HT1080 (cell line): ENCODE measurements at regions not wholly inside any gene's neighbourhood (a gene's known extent, or its start where the extent isn't known, plus 50 kb on each side); places are given as distances from the start of the nearest gene placed in this dataset.

ENCODE experiments used
- DNase-seq: peaks from one replicate; pipeline ENCODE4 v3.0.0-alpha.2; 2015; ENCODE audit warnings: low read depth

DNA sequence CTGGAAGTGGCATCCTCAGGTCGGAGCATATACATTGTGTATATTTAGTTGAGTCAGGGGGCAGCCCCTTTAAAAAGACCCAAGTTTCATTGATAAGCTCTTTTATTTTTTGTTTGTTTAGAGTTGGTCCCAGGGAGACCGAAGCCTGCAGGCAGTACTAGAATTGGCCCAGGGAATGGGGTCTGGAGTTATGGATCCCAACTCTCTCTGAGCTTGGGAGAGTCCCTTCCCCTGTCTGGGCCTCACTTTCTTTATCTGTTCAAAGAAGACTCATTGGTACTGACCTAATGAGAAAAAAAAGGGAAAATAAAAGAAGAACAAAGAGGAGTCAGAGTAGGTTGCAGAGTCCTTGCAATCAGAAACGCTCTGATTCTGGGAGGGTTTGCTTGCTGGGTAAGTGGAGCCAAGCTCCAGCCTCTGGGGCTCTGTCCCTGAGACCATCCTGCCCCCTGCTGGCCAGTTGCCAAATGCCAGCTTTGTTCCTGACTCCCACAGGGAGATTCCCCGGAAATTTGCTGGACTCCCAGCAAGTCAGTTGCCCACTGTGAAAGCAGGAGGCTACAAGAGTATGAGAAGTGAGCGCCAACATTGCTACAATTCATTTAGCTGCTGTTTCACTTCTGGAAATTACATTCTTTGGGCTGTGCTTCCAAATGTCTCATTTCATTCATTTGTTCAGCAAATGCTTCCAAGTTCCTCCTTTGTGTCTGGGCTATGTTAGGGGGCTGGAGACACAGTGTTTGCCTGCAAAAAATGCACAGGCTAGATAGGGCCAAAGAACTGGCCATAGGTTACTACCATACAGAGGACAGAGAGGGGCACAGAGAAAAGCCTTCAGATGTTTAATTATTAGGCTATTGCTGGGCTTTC lies 156.2 kb downstream of the MELK start:
- DNase-seq: peak; percentile 78

DNA sequence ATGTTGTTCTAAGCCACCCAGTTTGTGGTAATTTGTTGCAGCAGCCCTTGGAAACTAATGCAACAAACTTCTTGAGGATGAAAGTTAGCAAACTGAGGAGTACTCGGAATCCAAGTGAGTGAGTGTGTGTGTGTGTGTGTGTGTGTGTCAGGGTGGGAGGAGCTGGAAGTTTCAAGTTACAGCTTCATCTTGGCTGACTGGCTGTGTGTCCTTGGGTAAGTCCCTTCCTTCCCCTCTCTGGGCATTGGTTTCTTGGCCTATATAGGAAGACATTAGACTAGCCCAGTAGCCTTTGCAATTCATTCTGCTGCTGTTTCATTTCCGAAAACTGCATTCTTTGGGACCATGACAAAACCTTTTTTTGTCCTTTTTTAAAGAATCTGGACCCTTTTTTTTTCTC lies 157.2 kb downstream of the MELK start:
- DNase-seq: peak; percentile 26

DNA sequence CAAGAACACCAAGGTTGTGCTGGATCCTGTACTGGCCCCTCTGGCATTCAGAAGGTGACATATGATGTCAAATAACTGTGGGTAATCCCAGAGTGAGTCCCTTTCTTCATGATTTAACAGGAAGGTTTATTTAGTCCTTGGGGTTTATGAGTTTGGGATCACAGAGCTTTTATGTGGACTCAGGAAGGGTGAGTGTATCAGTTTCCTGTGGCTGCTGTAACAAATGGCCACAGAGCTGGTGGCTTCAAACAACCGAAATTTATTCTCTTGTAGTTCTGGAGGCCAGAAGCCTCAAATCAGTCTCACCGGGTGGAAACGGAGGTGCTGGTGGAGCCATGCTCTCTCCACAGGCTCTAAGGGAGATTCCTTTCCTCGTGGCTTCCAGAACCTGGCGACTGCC lies 157.7 kb downstream of the MELK start:
- DNase-seq: no peak

- DNase-seq: peak; percentile 20
Observed at GRCh38 chr9:36731068-36731956, 158.6 kb downstream of the MELK start.

- no peak for DNase-seq
Observed at GRCh38 chr9:36734737-36735136, 162.0 kb downstream of the MELK start.

- DNase-seq: no peak
Observed at GRCh38 chr9:36736648-36737047, 164.0 kb downstream of the MELK start.

GRCh38 chr9:36738318-36738976 lies 165.8 kb downstream of the MELK start:
- peak; percentile 81 for DNase-seq

- no peak for DNase-seq
Observed at GRCh38 chr9:36739373-36740116, 166.8 kb downstream of the MELK start.

DNA sequence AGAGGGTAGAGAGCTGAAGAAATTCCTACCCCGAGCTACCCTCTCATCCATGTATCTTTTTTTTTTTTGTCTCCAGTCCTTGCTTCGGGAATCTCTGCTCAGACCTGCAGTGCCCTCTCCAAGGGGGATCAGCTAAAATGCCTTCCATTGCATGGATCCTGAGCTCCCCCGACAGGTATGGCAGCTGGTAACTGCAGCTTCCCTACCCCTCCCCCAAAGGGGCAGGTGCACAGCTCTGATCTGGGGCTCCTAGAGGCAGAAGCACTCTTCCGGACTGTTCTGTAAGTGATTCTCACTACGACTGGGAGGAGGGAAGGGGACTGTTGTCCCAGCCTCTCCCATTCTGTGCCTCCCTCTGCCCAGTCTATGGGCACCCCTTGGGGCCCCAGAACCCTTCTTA lies 169.6 kb downstream of the MELK start:
- DNase-seq: no peak

- DNase-seq: no peak
Observed at GRCh38 chr9:36744678-36745077, 172.0 kb downstream of the MELK start.

- DNase-seq: no peak
Observed at GRCh38 chr9:36745977-36746376, 173.3 kb downstream of the MELK start.

DNA sequence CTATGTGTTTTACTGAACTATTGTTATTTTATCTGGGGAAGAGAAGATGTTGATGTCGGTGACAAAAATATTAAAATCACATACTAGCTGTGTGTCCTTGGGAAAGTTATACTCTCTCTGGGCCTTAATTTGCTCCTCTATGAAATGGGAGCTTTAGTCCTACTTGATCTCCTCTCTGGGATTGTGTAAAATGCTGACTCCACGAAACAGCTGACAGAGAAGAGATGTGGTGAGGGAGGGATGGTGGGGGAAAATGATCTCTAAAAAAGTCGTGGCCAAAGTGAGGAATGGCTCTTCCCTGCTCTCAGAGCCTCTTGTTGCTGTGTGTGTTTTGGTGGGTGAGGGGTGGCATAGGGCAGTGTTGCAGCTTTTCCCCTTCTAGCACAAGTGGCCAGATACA lies 173.7 kb downstream of the MELK start:
- DNase-seq: no peak

GRCh38 chr9:36748322-36748899 lies 175.7 kb downstream of the MELK start:
- peak; percentile 22 for DNase-seq

GRCh38 chr9:36749461-36749860 lies 176.8 kb downstream of the MELK start:
- no peak for DNase-seq

- DNase-seq: no peak
Observed at GRCh38 chr9:36750630-36751029, 177.9 kb downstream of the MELK start.

- no peak for DNase-seq
Observed at GRCh38 chr9:36755019-36755418, 182.3 kb downstream of the MELK start.

GRCh38 chr9:36759141-36759540 lies 186.4 kb downstream of the MELK start:
- DNase-seq: no peak

DNA sequence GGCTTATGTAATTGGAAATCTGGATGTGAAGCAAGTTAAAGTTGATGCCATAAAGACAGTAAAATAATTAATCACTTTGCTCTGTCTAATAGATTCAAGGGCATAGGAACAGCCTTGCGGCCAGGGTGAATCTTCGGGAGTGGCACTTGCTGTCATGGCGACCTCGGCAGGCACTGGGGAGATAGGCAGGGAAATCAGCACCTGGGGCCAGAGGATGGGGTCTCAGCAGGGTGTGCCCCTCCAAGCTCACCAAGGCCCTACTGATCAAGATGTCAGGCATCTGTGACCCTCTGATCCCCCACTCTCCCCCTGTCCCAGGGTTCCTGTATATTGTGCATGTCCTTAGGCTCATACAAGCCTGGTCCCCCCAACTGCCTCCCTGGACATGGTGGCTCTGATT lies 187.3 kb downstream of the MELK start:
- DNase-seq: no peak

GRCh38 chr9:36760667-36761420 lies 188.1 kb downstream of the MELK start:
- no peak for DNase-seq

- DNase-seq: no peak
Observed at GRCh38 chr9:36762958-36763357, 190.3 kb downstream of the MELK start.
